ENCODE measurements at regions not wholly inside any gene's neighbourhood (a gene's known extent, or its start where the extent isn't known, plus 50 kb on each side); places are given as distances from the start of the nearest gene placed in this dataset.

GRCh38 chr12:130070126-130070611 is 92.1 kb upstream of the FZD10 start:
- H3K9me2 ChIP-seq (ENCODE audit: insufficient read depth, low read length) = no peaks in the 10 kb centered on the region
- TF ChIP-seq POLR2AphosphoS5 (IDR thresholded peaks at IDR 0.05) (no peak), TAF1 (IDR thresholded peaks at IDR 0.05; ENCODE audit: low read depth) (no peak), REST (IDR thresholded peaks at IDR 0.05; ENCODE audit: borderline replicate concordance) (no peak), EZH2 (IDR thresholded peaks at IDR 0.05; ENCODE audit: borderline replicate concordance, insufficient read depth, low read length, poor library complexity, severe bottlenecking) (no peak), EP300 (conservative IDR thresholded peaks at IDR 0.05; ENCODE audit: poor library complexity, severe bottlenecking) (no peak), SMC3 (conservative IDR thresholded peaks at IDR 0.05; ENCODE audit: poor library complexity) (no peak)
- H4K20me1 ChIP-seq (ENCODE audit: insufficient read depth) = no peaks in the 10 kb centered on the region
- H3K36me3 ChIP-seq (ENCODE audit: insufficient read depth, low read length) = no peaks in the 10 kb centered on the region
- no peaks in the 10 kb centered on the region for H3K27me3 ChIP-seq (ENCODE audit: insufficient read depth, low read depth, low read length)
- H2AFZ ChIP-seq (ENCODE audit: low read depth, low read length) = no peak overlapping the region
- no peaks in the 10 kb centered on the region for H3F3A ChIP-seq (ENCODE audit: insufficient read depth, low read length, poor library complexity, severe bottlenecking)
- no peaks in the 10 kb centered on the region for H3K9me3 ChIP-seq (ENCODE audit: low read length)
- H3K9ac ChIP-seq (ENCODE audit: low read length) = no peak overlapping the region
- H3K4me3 ChIP-seq (ENCODE audit: low read length) = no peak overlapping the region
- no peak overlapping the region for H3K4me2 ChIP-seq (ENCODE audit: low read length)
- no peaks in the 10 kb centered on the region for H3K79me2 ChIP-seq (replicated peaks; ENCODE audit: insufficient read depth, low read length)
- H3K27ac ChIP-seq (ENCODE audit: low read length) = no peak overlapping the region

GRCh38 chr12:130073721-130074120 is 88.5 kb upstream of the FZD10 start:
- Histone ChIP-seq H3F3A (ENCODE audit: insufficient read depth, low read length, poor library complexity, severe bottlenecking) (no peaks in the 10 kb centered on the region), H3K4me3 (ENCODE audit: low read length) (no peak overlapping the region)

More at GRCh38 chr12:130073721-130074120, 88.5 kb upstream of the FZD10 start:
- Histone ChIP-seq H4K20me1 (ENCODE audit: insufficient read depth) (no peaks in the 10 kb centered on the region), H3K9ac (ENCODE audit: low read length) (no peak overlapping the region), H3K27me3 (ENCODE audit: insufficient read depth, low read depth, low read length) (no peaks in the 10 kb centered on the region), H3K9me3 (ENCODE audit: low read length) (no peaks in the 10 kb centered on the region), H3K27ac (ENCODE audit: low read length) (no peak overlapping the region), H3K4me2 (ENCODE audit: low read length) (no peak overlapping the region), H3K36me3 (ENCODE audit: insufficient read depth, low read length) (no peaks in the 10 kb centered on the region), H3K9me2 (ENCODE audit: insufficient read depth, low read length) (no peaks in the 10 kb centered on the region), H3K79me2 (replicated peaks; ENCODE audit: insufficient read depth, low read length) (no peaks in the 10 kb centered on the region), H2AFZ (ENCODE audit: low read depth, low read length) (no peak overlapping the region)
- TF ChIP-seq MXI1 (conservative IDR thresholded peaks at IDR 0.05; ENCODE audit: poor library complexity, severe bottlenecking) = no peak
- TF ChIP-seq RAD21 (conservative IDR thresholded peaks at IDR 0.05) = no peak
- TF ChIP-seq REST (IDR thresholded peaks at IDR 0.05; ENCODE audit: borderline replicate concordance) = no peak
- no peak for TF ChIP-seq TAF1 (IDR thresholded peaks at IDR 0.05; ENCODE audit: low read depth)
- no peak for TF ChIP-seq EP300 (conservative IDR thresholded peaks at IDR 0.05; ENCODE audit: poor library complexity, severe bottlenecking)
- TF ChIP-seq CTCF (IDR thresholded peaks at IDR 0.05; ENCODE audit: poor library complexity, severe bottlenecking) = no peak

Measured in neural cell (in vitro differentiated cells).